ENCODE measurements at regions not wholly inside any gene's neighbourhood (a gene's known extent, or its start where the extent isn't known, plus 50 kb on each side); places are given as distances from the start of the nearest gene placed in this dataset.

GRCh38 chr1:187237542-187237941 is 408.8 kb downstream of the PLA2G4A start:
- no peak for TF ChIP-seq CTCF (IDR thresholded peaks at IDR 0.05)
- Histone ChIP-seq H3K27me3 (no peaks in the 10 kb centered on the region), H3K4me1 (ENCODE audit: control insufficient read depth in 1 of 2, insufficient read depth in 1 of 2, low read depth in 1 of 2, low read length in 1 of 2) (no peaks in the 10 kb centered on the region), H3K27ac (no peak overlapping the region), H3K9me3 (no peaks in the 10 kb centered on the region), H3K36me3 (no peaks in the 10 kb centered on the region), H3K4me3 (ENCODE audit: low read depth in 1 of 2, low read length in 1 of 2) (no peak overlapping the region)

- H3K4me3 ChIP-seq (ENCODE audit: low read depth in 1 of 2, low read length in 1 of 2), result no peak overlapping the region
- H3K9me3 ChIP-seq, result no peaks in the 10 kb centered on the region
- no peaks in the 10 kb centered on the region for H3K27me3 ChIP-seq
- H3K4me1 ChIP-seq (ENCODE audit: control insufficient read depth in 1 of 2, insufficient read depth in 1 of 2, low read depth in 1 of 2, low read length in 1 of 2), result no peaks in the 10 kb centered on the region
- H3K27ac ChIP-seq, result no peak overlapping the region
- TF ChIP-seq CTCF (IDR thresholded peaks at IDR 0.05), result no peak
- no peaks in the 10 kb centered on the region for H3K36me3 ChIP-seq
Measured at GRCh38 chr1:187241971-187242370, 413.2 kb downstream of the PLA2G4A start.

DNA sequence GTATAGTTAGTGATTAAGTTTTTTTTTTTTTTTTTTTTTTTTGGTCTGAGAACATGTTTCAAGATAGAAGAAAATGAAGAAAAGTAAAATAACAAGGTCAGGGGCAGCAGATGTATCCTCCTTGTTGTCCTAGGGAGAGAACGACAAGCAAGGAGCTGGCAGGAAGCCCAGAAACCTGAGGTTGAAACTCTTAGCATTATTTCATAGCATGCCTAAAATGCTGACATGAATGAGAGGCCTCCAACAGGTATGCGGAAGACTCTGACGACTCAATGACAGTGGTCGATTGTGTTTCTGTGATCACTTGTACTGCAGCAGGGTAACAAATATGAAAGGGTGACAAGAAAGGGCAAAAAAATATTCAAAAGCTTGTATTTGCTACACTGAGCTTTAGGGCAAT is 415.9 kb downstream of the PLA2G4A start:
- Histone ChIP-seq H3K4me1 (ENCODE audit: control insufficient read depth in 1 of 2, insufficient read depth in 1 of 2, low read depth in 1 of 2, low read length in 1 of 2) (no peaks in the 10 kb centered on the region), H3K9me3 (no peaks in the 10 kb centered on the region), H3K4me3 (ENCODE audit: low read depth in 1 of 2, low read length in 1 of 2) (no peak overlapping the region), H3K36me3 (no peaks in the 10 kb centered on the region), H3K27me3 (no peaks in the 10 kb centered on the region), H3K27ac (no peak overlapping the region)
- TF ChIP-seq CTCF (IDR thresholded peaks at IDR 0.05), result no peak

DNA sequence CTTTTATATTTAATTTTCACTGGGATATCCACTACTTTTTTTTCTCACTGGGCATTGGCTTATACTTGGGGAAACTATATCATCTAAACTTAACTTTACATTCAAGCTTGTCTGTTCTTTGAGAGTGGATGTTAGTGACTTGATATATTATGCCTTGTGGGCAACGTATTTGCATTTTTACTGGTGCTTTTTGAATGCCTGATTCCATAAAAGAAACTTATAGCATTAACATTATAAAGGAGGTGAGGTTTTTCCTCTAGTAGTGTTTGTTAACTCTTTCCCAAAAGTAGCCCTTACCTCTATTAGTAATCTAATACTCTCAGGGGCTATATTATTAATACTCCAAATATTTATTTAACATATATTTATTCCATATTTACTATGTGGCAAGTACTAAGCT is 416.5 kb downstream of the PLA2G4A start:
- Histone ChIP-seq H3K36me3 (no peaks in the 10 kb centered on the region), H3K4me3 (ENCODE audit: low read depth in 1 of 2, low read length in 1 of 2) (no peak overlapping the region), H3K27me3 (no peaks in the 10 kb centered on the region), H3K9me3 (no peaks in the 10 kb centered on the region), H3K27ac (no peak overlapping the region), H3K4me1 (ENCODE audit: control insufficient read depth in 1 of 2, insufficient read depth in 1 of 2, low read depth in 1 of 2, low read length in 1 of 2) (no peaks in the 10 kb centered on the region)
- TF ChIP-seq CTCF (IDR thresholded peaks at IDR 0.05), result no peak

- H3K9me3 ChIP-seq, result no peaks in the 10 kb centered on the region
- H3K36me3 ChIP-seq, result no peaks in the 10 kb centered on the region
- no peak overlapping the region for H3K27ac ChIP-seq
- no peak overlapping the region for H3K4me3 ChIP-seq (ENCODE audit: low read depth in 1 of 2, low read length in 1 of 2)
- H3K27me3 ChIP-seq, result no peaks in the 10 kb centered on the region
- no peaks in the 10 kb centered on the region for H3K4me1 ChIP-seq (ENCODE audit: control insufficient read depth in 1 of 2, insufficient read depth in 1 of 2, low read depth in 1 of 2, low read length in 1 of 2)
- TF ChIP-seq CTCF (IDR thresholded peaks at IDR 0.05), result no peak
Measured at GRCh38 chr1:187249196-187249595, 420.4 kb downstream of the PLA2G4A start.

GRCh38 chr1:187252923-187253322 is 424.2 kb downstream of the PLA2G4A start:
- H3K27ac ChIP-seq, result no peak overlapping the region
- H3K36me3 ChIP-seq, result no peaks in the 10 kb centered on the region
- no peaks in the 10 kb centered on the region for H3K27me3 ChIP-seq

More at GRCh38 chr1:187252923-187253322, 424.2 kb downstream of the PLA2G4A start:
- no peaks in the 10 kb centered on the region for H3K9me3 ChIP-seq
- H3K4me1 ChIP-seq (ENCODE audit: control insufficient read depth in 1 of 2, insufficient read depth in 1 of 2, low read depth in 1 of 2, low read length in 1 of 2), result no peaks in the 10 kb centered on the region
- no peak overlapping the region for H3K4me3 ChIP-seq (ENCODE audit: low read depth in 1 of 2, low read length in 1 of 2)
- no peak for TF ChIP-seq CTCF (IDR thresholded peaks at IDR 0.05)

All from neutrophil (primary cell).